ENCODE measurements at regions not wholly inside any gene's neighbourhood (a gene's known extent, or its start where the extent isn't known, plus 50 kb on each side); places are given as distances from the start of the nearest gene placed in this dataset.

GRCh38 chr13:62250501-62251201 is 835.0 kb upstream of the PCDH20 start:
- TF ChIP-seq, protein P1, sequence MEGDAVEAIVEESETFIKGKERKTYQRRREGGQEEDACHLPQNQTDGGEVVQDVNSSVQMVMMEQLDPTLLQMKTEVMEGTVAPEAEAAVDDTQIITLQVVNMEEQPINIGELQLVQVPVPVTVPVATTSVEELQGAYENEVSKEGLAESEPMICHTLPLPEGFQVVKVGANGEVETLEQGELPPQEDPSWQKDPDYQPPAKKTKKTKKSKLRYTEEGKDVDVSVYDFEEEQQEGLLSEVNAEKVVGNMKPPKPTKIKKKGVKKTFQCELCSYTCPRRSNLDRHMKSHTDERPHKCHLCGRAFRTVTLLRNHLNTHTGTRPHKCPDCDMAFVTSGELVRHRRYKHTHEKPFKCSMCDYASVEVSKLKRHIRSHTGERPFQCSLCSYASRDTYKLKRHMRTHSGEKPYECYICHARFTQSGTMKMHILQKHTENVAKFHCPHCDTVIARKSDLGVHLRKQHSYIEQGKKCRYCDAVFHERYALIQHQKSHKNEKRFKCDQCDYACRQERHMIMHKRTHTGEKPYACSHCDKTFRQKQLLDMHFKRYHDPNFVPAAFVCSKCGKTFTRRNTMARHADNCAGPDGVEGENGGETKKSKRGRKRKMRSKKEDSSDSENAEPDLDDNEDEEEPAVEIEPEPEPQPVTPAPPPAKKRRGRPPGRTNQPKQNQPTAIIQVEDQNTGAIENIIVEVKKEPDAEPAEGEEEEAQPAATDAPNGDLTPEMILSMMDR (IDR thresholded peaks at IDR 0.05): no peak
- FAIRE-seq (no peak), DNase-seq (no peak), ATAC-seq (no peak)
- 55 to 57% methylated on average over 10 of the region's 10 CpGs for WGBS, 2 donors
- intact Hi-C loops (cut with DNase I): no loop called here
- Histone ChIP-seq H3K27me3 (no peaks in the 10 kb centered on the region), H3K9me3 (no peaks in the 10 kb centered on the region), H3K4me1 (no peaks in the 10 kb centered on the region), H3K4me3 (no peak overlapping the region), H3K27ac (no peak overlapping the region), H3K36me3 (no peaks in the 10 kb centered on the region)

- no peaks in the 10 kb centered on the region for H3K36me3 ChIP-seq
- DNase-seq (no peak), ATAC-seq (no peak), FAIRE-seq (no peak)
- H3K9me3 ChIP-seq: no peaks in the 10 kb centered on the region
- H3K27ac ChIP-seq: no peak overlapping the region
- 90 to 100% methylated on average over 1 of the region's 1 CpG for WGBS, 2 donors
- TF ChIP-seq, protein P1 (IDR thresholded peaks at IDR 0.05): no peak
- no peak overlapping the region for H3K4me3 ChIP-seq
- H3K4me1 ChIP-seq: no peaks in the 10 kb centered on the region
- intact Hi-C loops (cut with DNase I): no loop called here
- H3K27me3 ChIP-seq: no peaks in the 10 kb centered on the region
These were observed 830.9 kb upstream of the PCDH20 start for GRCh38 chr13:62246581-62246980.

DNA sequence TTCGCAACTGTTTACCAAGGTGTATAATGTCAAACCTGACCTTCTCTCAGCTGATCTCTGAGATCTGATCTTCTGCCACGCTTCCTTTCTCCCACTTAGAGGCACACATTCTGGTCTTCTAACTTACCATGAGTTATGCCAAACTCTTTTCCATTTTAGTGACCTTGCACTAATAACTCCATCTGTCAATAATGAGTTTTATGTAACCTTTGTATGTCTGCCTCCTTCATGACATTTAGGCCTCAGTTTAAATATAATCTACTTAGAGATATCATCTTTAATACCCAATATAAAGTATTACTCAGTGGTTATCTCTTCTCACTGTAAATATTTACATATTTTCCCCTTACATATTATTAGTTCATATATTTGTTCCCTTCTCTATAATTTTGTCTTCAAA is 827.5 kb upstream of the PCDH20 start:
- no peak overlapping the region for H3K27ac ChIP-seq
- DNase-seq (no peak), FAIRE-seq (no peak), ATAC-seq (no peak)
- no peak overlapping the region for H3K4me3 ChIP-seq
- no peaks in the 10 kb centered on the region for H3K27me3 ChIP-seq
- 77 to 78% methylated on average over 2 of the region's 2 CpGs for WGBS, 2 donors
- intact Hi-C loops (cut with DNase I): no loop called here
- no peaks in the 10 kb centered on the region for H3K9me3 ChIP-seq
- H3K4me1 ChIP-seq: no peaks in the 10 kb centered on the region
- TF ChIP-seq, protein P1 (IDR thresholded peaks at IDR 0.05): no peak
- no peaks in the 10 kb centered on the region for H3K36me3 ChIP-seq

- no peak for FAIRE-seq
- no peaks in the 10 kb centered on the region for H3K4me1 ChIP-seq
- TF ChIP-seq, protein P1 (IDR thresholded peaks at IDR 0.05): no peak
These were observed 819.3 kb upstream of the PCDH20 start for GRCh38 chr13:62234780-62235440.

DNA sequence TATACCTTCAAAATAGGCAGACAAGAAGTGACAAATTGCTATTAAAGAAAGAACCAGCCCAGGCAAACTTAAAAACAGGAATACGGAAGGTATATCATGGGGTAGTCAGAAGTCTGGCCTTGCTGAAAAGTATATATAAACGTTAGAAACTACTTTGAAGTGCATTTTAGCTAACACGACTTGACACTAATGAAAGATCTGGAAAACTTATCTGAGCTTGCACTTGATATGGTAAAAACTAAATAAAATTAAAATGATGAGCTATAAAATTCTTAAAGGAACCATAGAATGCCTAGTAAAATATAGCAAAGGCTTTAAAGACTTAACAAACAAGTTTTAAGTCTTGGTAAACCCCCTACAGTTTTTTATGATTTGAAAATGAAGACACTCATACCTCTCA is 795.3 kb upstream of the PCDH20 start:
- Histone ChIP-seq H3K36me3 (no peaks in the 10 kb centered on the region), H3K4me3 (no peak overlapping the region), H3K4me1 (no peaks in the 10 kb centered on the region), H3K27me3 (no peaks in the 10 kb centered on the region), H3K9me3 (no peaks in the 10 kb centered on the region), H3K27ac (no peak overlapping the region)
- TF ChIP-seq, protein P1 (IDR thresholded peaks at IDR 0.05): no peak
- WGBS, 2 donors: 30 to 41% methylated on average over 3 of the region's 3 CpGs
- intact Hi-C loops (cut with DNase I): no loop called here
- FAIRE-seq (no peak), DNase-seq (no peak), ATAC-seq (no peak)

More at GRCh38 chr13:62234780-62235440, 819.3 kb upstream of the PCDH20 start:
- whole genome bisulfite sequencing, 2 donors: 50 to 67% methylated on average over 2 of the region's 2 CpGs
- DNase-seq: no peak
- intact Hi-C loops (cut with DNase I): no loop called here
- Histone ChIP-seq H3K27me3 (no peaks in the 10 kb centered on the region), H3K27ac (no peak overlapping the region), H3K4me3 (no peak overlapping the region), H3K9me3 (no peaks in the 10 kb centered on the region), H3K36me3 (no peaks in the 10 kb centered on the region)
- ATAC-seq: no peak

All from pancreas (tissue), 10 donors.